ENCODE measurements at regions not wholly inside any gene's neighbourhood (a gene's known extent, or its start where the extent isn't known, plus 50 kb on each side); places are given as distances from the start of the nearest gene placed in this dataset.
A peak's percentile ranks its signal among the peaks of the same experiment; 100 is the strongest.

GRCh38 chr2:236857781-236858180 is 227.9 kb upstream of the COPS8 start:
- DNase-seq = no peak

- DNase-seq = no peak
Measured at GRCh38 chr2:236858661-236859060, 227.0 kb upstream of the COPS8 start.

GRCh38 chr2:236859908-236860307 is 225.8 kb upstream of the COPS8 start:
- no peak for DNase-seq

- DNase-seq = no peak
Measured at GRCh38 chr2:236861196-236861875, 224.4 kb upstream of the COPS8 start.

- no peak for DNase-seq
Measured at GRCh38 chr2:236861944-236862343, 223.7 kb upstream of the COPS8 start.

- no peak for DNase-seq
Measured at GRCh38 chr2:236862526-236862925, 223.2 kb upstream of the COPS8 start.

GRCh38 chr2:236862961-236863728 is 222.5 kb upstream of the COPS8 start:
- DNase-seq = no peak

GRCh38 chr2:236863729-236864126 is 222.0 kb upstream of the COPS8 start:
- no peak for DNase-seq

GRCh38 chr2:236865052-236865451 is 220.6 kb upstream of the COPS8 start:
- DNase-seq = no peak

- DNase-seq = no peak
Measured at GRCh38 chr2:236866542-236867340, 218.9 kb upstream of the COPS8 start.

- DNase-seq = no peak
Measured at GRCh38 chr2:236867441-236868260, 218.0 kb upstream of the COPS8 start.

- no peak for DNase-seq
Measured at GRCh38 chr2:236870370-236870769, 215.3 kb upstream of the COPS8 start.

- DNase-seq = peak; percentile 17
Measured at GRCh38 chr2:236871500-236872001, 214.1 kb upstream of the COPS8 start.

GRCh38 chr2:236872015-236872414 is 213.7 kb upstream of the COPS8 start:
- no peak for DNase-seq

GRCh38 chr2:236872981-236873380 is 212.7 kb upstream of the COPS8 start:
- DNase-seq = no peak

- no peak for DNase-seq
Measured at GRCh38 chr2:236873636-236874035, 212.1 kb upstream of the COPS8 start.

- DNase-seq = no peak
Measured at GRCh38 chr2:236874866-236875481, 210.7 kb upstream of the COPS8 start.

- DNase-seq = no peak
Measured at GRCh38 chr2:236875906-236876505, 209.7 kb upstream of the COPS8 start.

- no peak for DNase-seq
Measured at GRCh38 chr2:236876642-236877041, 209.0 kb upstream of the COPS8 start.

- no peak for DNase-seq
Measured at GRCh38 chr2:236877972-236878371, 207.7 kb upstream of the COPS8 start.

- DNase-seq = no peak
Measured at GRCh38 chr2:236879416-236879963, 206.2 kb upstream of the COPS8 start.

All from NCI-H1694 treated with DMSO at 0.1 percent for 48 hours (cell line).